ENCODE measurements at regions not wholly inside any gene's neighbourhood (a gene's known extent, or its start where the extent isn't known, plus 50 kb on each side); places are given as distances from the start of the nearest gene placed in this dataset.

GRCh38 chr1:195954848-195955247 lies 653.4 kb downstream of the KCNT2 start (continued):
- TF ChIP-seq E2F8 (IDR thresholded peaks at IDR 0.05; ENCODE audit: low read depth, partially characterized antibody), result no peak

GRCh38 chr1:195951313-195951712 lies 656.9 kb downstream of the KCNT2 start:
- Histone ChIP-seq H3K4me2 (ENCODE audit: control insufficient read depth, insufficient read depth) (no peak overlapping the region), H4K20me1 (ENCODE audit: control insufficient read depth, insufficient read depth) (no peaks in the 10 kb centered on the region), H3K4me3 (no peak overlapping the region), H3K27ac (ENCODE audit: control insufficient read depth, insufficient read depth) (no peak overlapping the region), H3K9me3 (replicated peaks; ENCODE audit: control insufficient read depth, insufficient read depth, low read length) (no peaks in the 10 kb centered on the region), H3K79me2 (ENCODE audit: control insufficient read depth, insufficient read depth, low read length) (no peaks in the 10 kb centered on the region), H2AFZ (ENCODE audit: control insufficient read depth, low read depth, low read length) (no peak overlapping the region), H3K9ac (ENCODE audit: control insufficient read depth, insufficient read depth, low read length) (no peak overlapping the region), H3K4me1 (ENCODE audit: control insufficient read depth, insufficient read depth, low read length) (no peaks in the 10 kb centered on the region), H3K36me3 (ENCODE audit: control insufficient read depth in 2 of 2, insufficient read depth in 2 of 2, low read length in 1 of 2) (no peaks in the 10 kb centered on the region), H3K27me3 (replicated peaks in 1 of 2; ENCODE audit: control insufficient read depth in 2 of 2, insufficient read depth in 2 of 2, low read length in 1 of 2) (no peaks in the 10 kb centered on the region; a peak in 1 of 4 replicates)
- intact Hi-C loops (cut with micrococcal nuclease; ENCODE audit: unreplicated experiment), result no loop called here
- ATAC-seq (no peak), DNase-seq (ENCODE audit: low read depth, low spot score) (no peak), FAIRE-seq (no peak)
- ChIA-PET SMC1A (ENCODE audit: uncharacterized antibody, unreplicated experiment) (no interaction called here), RAD21 (ENCODE audit: unreplicated experiment) (no interaction called here), CTCF (no interaction called here), POLR2A (no interaction called here)
- no peak for TF ChIP-seq KDM1A (IDR thresholded peaks at IDR 0.05; ENCODE audit: borderline replicate concordance)
- TF ChIP-seq EED (IDR thresholded peaks at IDR 0.05; ENCODE audit: low read depth), result no peak
- TF ChIP-seq STAT1 (conservative IDR thresholded peaks at IDR 0.05), result no peak
- TF ChIP-seq SREBF2 (IDR thresholded peaks at IDR 0.05; ENCODE audit: low read length), result no peak
- no peak for TF ChIP-seq ATF7 (IDR thresholded peaks at IDR 0.05; ENCODE audit: low read depth)
- TF ChIP-seq SUPT20H (IDR thresholded peaks at IDR 0.05; ENCODE audit: borderline replicate concordance, control insufficient read depth, low read depth, low read length), result no peak
- no peak for TF ChIP-seq RUNX3 (IDR thresholded peaks at IDR 0.05; ENCODE audit: low read length)
- TF ChIP-seq BCLAF1 (IDR thresholded peaks at IDR 0.05), result no peak
- TF ChIP-seq IKZF1 (conservative IDR thresholded peaks at IDR 0.05), result no peak
- TF ChIP-seq GATAD2B (conservative IDR thresholded peaks at IDR 0.05; ENCODE audit: low read depth), result no peak
- WGBS (ENCODE audit: insufficient coverage, insufficient replicate concordance, low lambda C conversion rate, missing lambda C conversion rate), result 7% methylated on average over 2 of the region's 2 CpGs
- no TSS peak for BruUV-seq (replicated peaks)
- in situ Hi-C loops (cut with MboI), result no loop called here
